DND-41 (cell line): ENCODE measurements at regions not wholly inside any gene's neighbourhood (a gene's known extent, or its start where the extent isn't known, plus 50 kb on each side); places are given as distances from the start of the nearest gene placed in this dataset.

Experiments used
- ATAC-seq: fragments of 200-7000 bp; cut with Tn5 transposase; 3 replicates; pipeline ENCODE4 v1.9.1; 2021; ENCODE audit warnings: low read depth; ENCODE audit not compliant: insufficient read depth
- DNase-seq: peaks from one replicate; pipeline ENCODE4 v3.0.0-alpha.2; 2020
- H2AFZ ChIP-seq: 2 replicates; pipeline ENCODE4 v1.6.0; 2012; ENCODE audit warnings: low read depth, low read length
- H3K27ac ChIP-seq: 2 replicates; pipeline ENCODE4 v1.5.1; 2012; ENCODE audit warnings: low read length, inconsistent platforms
- H3K27me3 ChIP-seq: fragments of 200-600 bp; sonication (generic); 2 replicates; pipeline ENCODE4 v1.6.0; 2012; ENCODE audit warnings: low read length, mild to moderate bottlenecking, inconsistent platforms; ENCODE audit not compliant: insufficient read depth, poor library complexity
- H3K36me3 ChIP-seq: 2 replicates; pipeline ENCODE4 v1.5.1; 2012; ENCODE audit warnings: low read length, inconsistent platforms; ENCODE audit not compliant: insufficient read depth
- H3K4me1 ChIP-seq: 2 replicates; pipeline ENCODE4 v1.5.1; 2012; ENCODE audit warnings: mild to moderate bottlenecking, low read length; ENCODE audit not compliant: insufficient read depth
- H3K4me2 ChIP-seq: 2 replicates; pipeline ENCODE4 v1.6.0; 2012; ENCODE audit warnings: mild to moderate bottlenecking, moderate library complexity, low read length, inconsistent platforms; ENCODE audit not compliant: insufficient read depth
- H3K4me3 ChIP-seq, 2 experiments: fragments of 200-600 bp in 1 of 2; shearing (Covaris generic) in 1 of 2; 2 replicates each; pipeline ENCODE4 v1.5.1; 2012 to 2016; ENCODE audit warnings: inconsistent platforms in 2 of 2, low read length in 2 of 2, mild to moderate bottlenecking in 2 of 2, low read depth in 1 of 2, moderate library complexity in 1 of 2
- H3K79me2 ChIP-seq: 2 replicates; pipeline ENCODE4 v1.6.0; 2012; ENCODE audit warnings: low read length, inconsistent platforms; ENCODE audit not compliant: insufficient read depth
- H3K9ac ChIP-seq: 2 replicates; pipeline ENCODE4 v1.6.0; 2012; ENCODE audit warnings: low read depth, mild to moderate bottlenecking, inconsistent platforms, low read length, moderate library complexity
- H3K9me3 ChIP-seq: 2 replicates; pipeline ENCODE4 v1.5.1; 2012; ENCODE audit warnings: low read length, moderate library complexity, mild to moderate bottlenecking, inconsistent platforms; ENCODE audit not compliant: insufficient read depth, severe bottlenecking
- H4K20me1 ChIP-seq: 2 replicates; pipeline ENCODE4 v1.6.0; 2012; ENCODE audit warnings: low read length; ENCODE audit not compliant: insufficient read depth
- EZH2 ChIP-seq: IDR thresholded peaks from 3 replicates; pipeline ENCODE4 v1.6.1; 2012; ENCODE audit warnings: borderline replicate concordance, low read depth, mild to moderate bottlenecking, moderate library complexity, low read length, inconsistent platforms; ENCODE audit not compliant: severe bottlenecking
- TF ChIP-seq, protein P1 (sequence below): IDR thresholded peaks from 2 replicates; pipeline ENCODE4 v1.5.1; 2012; ENCODE audit warnings: borderline replicate concordance, low read length, moderate library complexity, mild to moderate bottlenecking; ENCODE audit not compliant: poor library complexity, severe bottlenecking; ENCODE audit errors: extremely low read depth

DNA sequence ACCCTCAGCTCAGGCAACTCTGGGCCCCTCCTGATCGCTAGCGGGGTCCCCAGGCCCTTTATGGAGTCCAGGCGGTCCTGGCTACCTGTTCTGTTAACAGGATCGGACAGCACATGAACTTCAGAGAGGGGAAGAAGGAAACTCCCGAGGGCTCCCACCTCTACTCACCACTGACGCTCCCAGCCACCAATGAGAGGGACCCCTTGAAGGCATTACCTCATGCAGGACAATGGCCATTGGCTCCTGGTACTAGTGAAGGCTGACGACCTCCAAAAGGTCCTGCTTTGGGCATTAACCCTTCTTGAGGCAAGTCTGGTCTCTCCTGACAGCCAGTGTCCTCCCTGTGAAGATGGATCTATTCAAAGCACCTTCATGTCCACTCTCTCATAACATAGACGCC, 71.5 kb upstream of the LMO1 start:
- Histone ChIP-seq H3K4me3 (no peak overlapping the region), H3K36me3 (no peaks in the 10 kb centered on the region), H3K27me3 (no peaks in the 10 kb centered on the region), H3K27ac (no peak overlapping the region), H3K9ac (no peak overlapping the region), H3K4me2 (no peak overlapping the region), H3K4me1 (no peaks in the 10 kb centered on the region), H3K79me2 (no peaks in the 10 kb centered on the region), H2AFZ (no peak overlapping the region), H4K20me1 (peaks cover 3% of the 10 kb centered on the region; the same call in 1 of the 2 replicates), H3K9me3 (no peaks in the 10 kb centered on the region)
- TF ChIP-seq, protein P1, sequence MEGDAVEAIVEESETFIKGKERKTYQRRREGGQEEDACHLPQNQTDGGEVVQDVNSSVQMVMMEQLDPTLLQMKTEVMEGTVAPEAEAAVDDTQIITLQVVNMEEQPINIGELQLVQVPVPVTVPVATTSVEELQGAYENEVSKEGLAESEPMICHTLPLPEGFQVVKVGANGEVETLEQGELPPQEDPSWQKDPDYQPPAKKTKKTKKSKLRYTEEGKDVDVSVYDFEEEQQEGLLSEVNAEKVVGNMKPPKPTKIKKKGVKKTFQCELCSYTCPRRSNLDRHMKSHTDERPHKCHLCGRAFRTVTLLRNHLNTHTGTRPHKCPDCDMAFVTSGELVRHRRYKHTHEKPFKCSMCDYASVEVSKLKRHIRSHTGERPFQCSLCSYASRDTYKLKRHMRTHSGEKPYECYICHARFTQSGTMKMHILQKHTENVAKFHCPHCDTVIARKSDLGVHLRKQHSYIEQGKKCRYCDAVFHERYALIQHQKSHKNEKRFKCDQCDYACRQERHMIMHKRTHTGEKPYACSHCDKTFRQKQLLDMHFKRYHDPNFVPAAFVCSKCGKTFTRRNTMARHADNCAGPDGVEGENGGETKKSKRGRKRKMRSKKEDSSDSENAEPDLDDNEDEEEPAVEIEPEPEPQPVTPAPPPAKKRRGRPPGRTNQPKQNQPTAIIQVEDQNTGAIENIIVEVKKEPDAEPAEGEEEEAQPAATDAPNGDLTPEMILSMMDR = no peak
- TF ChIP-seq EZH2 = no peak
- DNase-seq (no peak), ATAC-seq (no peak)

DNA sequence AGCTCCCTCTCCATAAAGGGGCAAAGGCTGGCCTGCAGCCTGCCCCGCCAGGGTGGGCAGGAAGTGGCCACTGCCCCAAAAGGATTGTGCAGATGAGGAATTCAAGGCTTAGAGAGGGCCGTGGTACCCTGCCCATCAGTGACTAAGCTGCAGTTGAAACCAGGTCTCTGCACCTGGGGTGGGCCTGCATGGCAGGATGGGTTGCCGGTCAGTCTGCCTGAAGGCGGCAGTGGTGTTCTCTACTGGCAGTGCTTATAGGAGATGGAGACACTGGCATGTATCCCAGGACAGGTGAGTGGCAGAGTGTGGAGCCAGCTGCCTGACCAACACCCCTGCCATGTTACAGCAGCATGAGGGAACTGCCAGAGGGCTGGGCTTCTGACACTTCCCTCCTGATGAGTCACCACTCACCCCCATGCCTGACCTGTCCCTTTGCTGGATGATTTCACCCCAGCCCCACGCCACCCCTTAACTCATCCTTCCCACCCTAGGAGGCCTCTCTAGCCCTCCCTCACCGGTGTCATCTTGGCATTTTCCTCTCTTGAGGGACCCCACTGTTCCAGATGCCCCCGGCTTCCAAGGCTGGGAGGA, 70.2 kb upstream of the LMO1 start:
- ATAC-seq = no peak
- Histone ChIP-seq H3K4me2 (no peak overlapping the region), H3K4me3 (no peak overlapping the region), H3K79me2 (no peaks in the 10 kb centered on the region), H2AFZ (no peak overlapping the region), H3K4me1 (no peaks in the 10 kb centered on the region), H3K9ac (no peak overlapping the region), H3K9me3 (no peaks in the 10 kb centered on the region), H3K27me3 (no peaks in the 10 kb centered on the region), H3K27ac (no peak overlapping the region), H4K20me1 (peaks cover 5% of the 10 kb centered on the region; the same call in 1 of the 2 replicates), H3K36me3 (no peaks in the 10 kb centered on the region)
- no peak for DNase-seq
- TF ChIP-seq, protein P1 = no peak
- no peak for TF ChIP-seq EZH2

DNA sequence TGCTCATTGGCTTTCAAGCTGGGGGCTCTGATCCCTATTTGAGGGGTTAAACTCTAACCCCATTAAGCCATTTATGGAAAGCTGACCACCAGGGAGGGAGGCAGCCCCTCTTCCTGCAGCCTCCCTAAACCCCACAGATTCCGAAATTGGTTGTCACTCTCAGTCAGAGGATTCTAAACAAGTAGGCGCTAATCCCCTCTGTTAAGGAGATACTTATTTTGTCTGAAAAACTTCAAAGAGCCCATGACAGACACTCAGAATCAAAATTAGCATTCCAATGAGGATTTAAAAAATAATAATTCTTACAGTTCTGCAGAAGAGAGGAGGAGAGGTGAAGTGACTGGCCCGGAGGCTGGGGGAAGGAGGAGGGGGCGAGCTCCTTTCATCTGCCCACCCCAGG, 69.7 kb upstream of the LMO1 start:
- no peaks in the 10 kb centered on the region for H3K79me2 ChIP-seq
- no peaks in the 10 kb centered on the region for H3K9me3 ChIP-seq
- no peak overlapping the region for H3K4me3 ChIP-seq
- no peak overlapping the region for H3K4me2 ChIP-seq
- no peak overlapping the region for H2AFZ ChIP-seq
- no peak for TF ChIP-seq EZH2
- H4K20me1 ChIP-seq = peaks cover 6% of the 10 kb centered on the region; the same call in 1 of the 2 replicates
- ATAC-seq (no peak), DNase-seq (no peak)
- no peak overlapping the region for H3K9ac ChIP-seq
- H3K27ac ChIP-seq = no peak overlapping the region
- H3K27me3 ChIP-seq = no peaks in the 10 kb centered on the region
- H3K4me1 ChIP-seq = no peaks in the 10 kb centered on the region
- no peaks in the 10 kb centered on the region for H3K36me3 ChIP-seq

DNA sequence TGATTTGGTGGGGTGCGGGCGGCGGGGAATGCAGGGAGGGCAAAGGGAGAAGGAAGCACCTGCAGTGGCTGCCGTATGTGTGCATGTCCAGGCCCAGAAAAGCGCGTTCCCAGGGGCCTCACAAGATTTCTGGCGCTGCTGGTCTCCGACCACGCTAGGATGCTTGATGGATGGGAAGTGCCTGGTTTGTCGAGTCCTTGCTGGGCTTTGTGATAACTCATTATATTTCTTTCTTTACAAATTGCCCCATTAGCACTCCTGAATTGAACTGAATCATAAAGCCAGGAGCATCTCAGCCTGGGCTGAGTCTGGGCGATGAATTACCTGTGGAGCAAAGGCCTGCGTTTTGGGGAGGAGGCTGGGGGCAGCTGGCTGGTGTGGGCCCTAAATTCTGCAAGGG, 69.2 kb upstream of the LMO1 start:
- Histone ChIP-seq H3K4me3 (no peak overlapping the region), H3K27ac (no peak overlapping the region), H3K9ac (no peak overlapping the region), H3K9me3 (no peaks in the 10 kb centered on the region), H2AFZ (no peak overlapping the region), H3K79me2 (no peaks in the 10 kb centered on the region), H3K4me1 (no peaks in the 10 kb centered on the region), H3K27me3 (no peaks in the 10 kb centered on the region), H3K36me3 (no peaks in the 10 kb centered on the region), H3K4me2 (no peak overlapping the region), H4K20me1 (peaks cover 6% of the 10 kb centered on the region; the same call in 1 of the 2 replicates)
- TF ChIP-seq EZH2 = no peak
- TF ChIP-seq, protein P1 = no peak
- ATAC-seq = no peak
- no peak for DNase-seq
